Fibroblast of the aortic adventitia (primary cell): ENCODE measurements at regions not wholly inside any gene's neighbourhood (a gene's known extent, or its start where the extent isn't known, plus 50 kb on each side); places are given as distances from the start of the nearest gene placed in this dataset.

Experiments used
- DNase-seq: peaks from one replicate; pipeline ENCODE4 v3.0.0-alpha.2; 2010; ENCODE audit warnings: low read depth
- H3K4me3 ChIP-seq: 2 replicates; pipeline ENCODE4 v1.5.1; 2011; ENCODE audit warnings: low read depth, mild to moderate bottlenecking, control low read depth, low read length, moderate library complexity
- TF ChIP-seq, protein P1 (sequence below): IDR thresholded peaks from 2 replicates; pipeline ENCODE4 v1.5.1; 2011; ENCODE audit warnings: mild to moderate bottlenecking, low read length, control low read depth, inconsistent platforms; ENCODE audit not compliant: insufficient read depth

DNA sequence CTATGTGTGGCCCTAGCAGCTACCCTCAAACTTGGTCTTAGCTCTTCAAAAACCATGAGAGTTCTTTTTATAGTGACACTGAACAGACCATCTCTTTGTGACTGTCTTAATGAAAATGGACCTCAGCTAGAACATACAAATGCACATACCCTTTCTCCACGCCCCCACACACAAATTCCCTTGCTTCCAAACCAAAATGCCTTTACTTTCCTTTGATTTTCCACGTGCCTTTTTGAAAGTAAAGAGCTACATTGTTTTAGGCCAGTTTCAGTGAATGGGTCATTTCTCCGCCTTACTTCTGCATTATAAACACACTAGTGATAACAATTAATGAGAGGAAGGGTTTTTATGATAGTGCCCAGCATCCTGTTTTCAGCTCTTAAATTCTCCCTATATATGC is 105.8 kb upstream of the EFNA5 start:
- no peak overlapping the region for H3K4me3 ChIP-seq
- TF ChIP-seq, protein P1, sequence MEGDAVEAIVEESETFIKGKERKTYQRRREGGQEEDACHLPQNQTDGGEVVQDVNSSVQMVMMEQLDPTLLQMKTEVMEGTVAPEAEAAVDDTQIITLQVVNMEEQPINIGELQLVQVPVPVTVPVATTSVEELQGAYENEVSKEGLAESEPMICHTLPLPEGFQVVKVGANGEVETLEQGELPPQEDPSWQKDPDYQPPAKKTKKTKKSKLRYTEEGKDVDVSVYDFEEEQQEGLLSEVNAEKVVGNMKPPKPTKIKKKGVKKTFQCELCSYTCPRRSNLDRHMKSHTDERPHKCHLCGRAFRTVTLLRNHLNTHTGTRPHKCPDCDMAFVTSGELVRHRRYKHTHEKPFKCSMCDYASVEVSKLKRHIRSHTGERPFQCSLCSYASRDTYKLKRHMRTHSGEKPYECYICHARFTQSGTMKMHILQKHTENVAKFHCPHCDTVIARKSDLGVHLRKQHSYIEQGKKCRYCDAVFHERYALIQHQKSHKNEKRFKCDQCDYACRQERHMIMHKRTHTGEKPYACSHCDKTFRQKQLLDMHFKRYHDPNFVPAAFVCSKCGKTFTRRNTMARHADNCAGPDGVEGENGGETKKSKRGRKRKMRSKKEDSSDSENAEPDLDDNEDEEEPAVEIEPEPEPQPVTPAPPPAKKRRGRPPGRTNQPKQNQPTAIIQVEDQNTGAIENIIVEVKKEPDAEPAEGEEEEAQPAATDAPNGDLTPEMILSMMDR: no peak
- DNase-seq: no peak

DNA sequence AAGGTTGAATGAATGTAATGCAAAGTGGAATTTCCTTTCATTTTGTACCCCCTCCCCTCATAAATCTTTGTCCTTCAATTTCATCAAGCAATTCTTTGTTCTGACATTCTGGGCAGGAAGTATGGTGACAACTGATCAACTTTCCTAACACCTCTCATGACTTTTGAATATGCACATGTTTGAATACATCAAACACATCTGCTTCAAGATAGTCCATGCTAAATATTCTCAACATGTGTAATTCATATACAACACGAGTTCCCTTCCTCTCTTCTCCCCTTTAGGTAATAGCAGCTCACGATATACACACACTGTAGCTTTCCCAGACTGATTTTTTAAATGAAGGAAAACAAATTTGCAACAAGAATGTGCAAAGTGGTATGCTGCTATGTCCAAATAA is 103.6 kb upstream of the EFNA5 start:
- no peak for DNase-seq
- H3K4me3 ChIP-seq: no peak overlapping the region
- TF ChIP-seq, protein P1: no peak

DNA sequence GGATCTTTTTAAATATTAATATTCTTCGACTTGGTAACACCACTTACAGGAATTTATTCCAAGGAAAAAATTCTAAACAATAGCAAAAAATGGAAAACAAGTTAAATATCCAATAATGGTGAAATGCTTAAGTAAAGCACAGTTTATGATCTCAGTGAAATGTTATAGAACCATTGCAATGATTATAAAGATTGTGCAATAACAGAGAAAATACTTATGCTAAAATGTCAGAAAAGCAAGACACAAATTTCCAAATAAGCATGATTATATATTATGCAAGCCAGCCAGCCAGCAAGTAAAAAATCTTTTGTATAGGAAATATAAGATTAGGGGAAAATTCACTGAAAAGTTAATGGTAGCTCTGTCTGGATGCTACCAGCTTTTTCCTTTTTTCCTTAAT is 102.7 kb upstream of the EFNA5 start:
- H3K4me3 ChIP-seq: no peak overlapping the region
- TF ChIP-seq, protein P1: no peak

DNA sequence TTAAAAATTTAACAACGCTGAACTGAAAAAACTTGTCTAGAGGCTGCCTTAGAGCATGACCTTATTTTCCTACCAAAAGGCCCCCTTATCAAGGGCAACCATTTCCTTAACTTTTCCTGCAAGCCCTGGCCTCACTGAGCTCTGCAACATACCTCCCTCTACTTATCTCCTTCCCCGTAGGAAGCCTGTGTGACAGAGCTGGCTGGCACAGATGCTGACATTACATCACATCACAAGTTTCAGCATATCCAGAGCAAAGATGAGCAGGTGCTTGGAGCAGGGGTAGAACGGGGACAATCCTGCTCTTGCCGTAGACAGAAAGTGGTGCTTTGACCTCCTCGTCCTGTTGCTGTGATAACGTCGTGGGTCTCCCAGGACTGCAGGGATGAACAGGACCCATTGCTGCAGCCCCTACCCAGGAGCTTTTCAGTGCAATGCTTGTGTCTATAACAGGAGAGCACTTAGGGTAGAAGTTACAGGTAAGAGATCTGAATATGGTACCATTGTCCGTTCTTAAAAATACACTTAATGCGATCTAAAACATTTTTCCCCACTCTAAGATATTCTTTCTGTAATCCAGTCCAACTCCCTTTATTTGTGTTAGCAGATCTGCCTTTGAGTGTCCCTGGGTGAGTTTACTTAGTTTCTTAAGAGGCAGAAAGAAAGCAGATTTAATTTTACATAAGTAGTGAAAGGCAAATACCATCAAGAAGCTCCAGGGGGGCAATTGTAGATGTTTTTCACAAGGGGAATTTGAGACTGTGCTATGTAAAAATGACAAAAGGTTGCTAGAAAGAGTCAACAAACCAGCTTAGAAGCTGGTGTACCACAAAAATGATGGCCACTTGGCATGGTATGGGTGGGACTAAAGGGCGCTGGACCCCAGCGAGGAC is 101.9 kb upstream of the EFNA5 start:
- TF ChIP-seq, protein P1: no peak
- H3K4me3 ChIP-seq: no peak overlapping the region
- no peak for DNase-seq

More for the DNA sequence above, 102.7 kb upstream of the EFNA5 start:
- no peak for DNase-seq

DNA sequence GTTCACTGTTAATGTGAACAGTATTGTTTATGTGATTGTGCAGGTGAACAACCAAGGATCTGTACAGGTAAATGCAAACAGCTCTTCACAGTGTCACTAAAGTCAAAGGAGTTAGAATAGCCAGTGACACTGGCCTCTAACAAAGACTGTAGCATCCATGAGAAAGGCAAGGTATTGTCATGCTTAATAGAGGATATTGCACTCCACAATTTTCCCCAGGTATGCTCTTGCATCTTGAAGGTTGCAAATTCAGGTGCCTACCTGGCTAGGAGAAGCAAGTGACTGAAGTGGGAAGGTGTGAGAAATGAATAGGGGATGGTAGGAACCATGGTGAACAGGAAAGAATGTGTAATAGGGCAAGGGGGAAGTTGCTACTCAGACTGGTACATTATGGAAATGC is 101.2 kb upstream of the EFNA5 start:
- TF ChIP-seq, protein P1: no peak
- no peak overlapping the region for H3K4me3 ChIP-seq
- DNase-seq: no peak

DNA sequence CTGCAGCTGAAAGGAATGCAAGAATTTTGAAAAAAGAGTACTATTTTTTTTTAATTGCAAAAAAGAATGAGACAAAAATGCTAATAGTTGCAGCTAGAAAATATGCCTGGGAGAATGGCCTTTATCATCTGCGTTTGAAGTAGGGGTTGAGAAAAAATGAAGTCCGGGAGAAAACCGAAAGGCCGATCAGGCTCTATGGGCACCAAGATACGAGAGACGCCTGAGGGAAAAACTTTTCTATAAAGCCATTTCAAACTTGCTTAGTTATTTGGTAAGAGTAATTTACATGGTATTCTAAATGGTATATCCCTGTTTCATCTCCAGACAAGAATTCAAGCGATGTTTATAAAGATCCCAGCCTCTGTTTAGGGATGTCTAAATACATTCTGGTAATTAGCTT is 99.3 kb upstream of the EFNA5 start:
- no peak overlapping the region for H3K4me3 ChIP-seq
- TF ChIP-seq, protein P1: no peak
- no peak for DNase-seq

DNA sequence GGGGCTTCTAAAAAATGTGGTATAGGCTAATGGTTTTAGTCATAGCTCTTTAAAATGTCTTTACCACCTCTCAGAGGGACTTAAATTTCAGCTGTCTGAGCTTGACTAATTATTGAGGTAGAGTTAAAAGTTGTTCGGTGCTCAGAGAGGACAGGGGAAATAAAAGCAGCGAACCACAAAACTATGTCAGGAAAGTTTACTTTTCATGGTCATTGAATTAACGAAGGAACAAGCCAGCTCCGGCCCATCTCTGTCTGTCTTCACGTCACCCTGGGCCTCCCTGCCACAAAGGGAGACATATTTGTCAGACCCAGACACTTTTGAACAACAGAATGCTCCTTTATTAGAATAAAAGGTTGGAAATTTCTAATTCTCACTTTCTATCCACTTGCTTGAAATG is 98.8 kb upstream of the EFNA5 start:
- no peak overlapping the region for H3K4me3 ChIP-seq
- no peak for DNase-seq
- TF ChIP-seq, protein P1: no peak
